ENCODE measurements at regions not wholly inside any gene's neighbourhood (a gene's known extent, or its start where the extent isn't known, plus 50 kb on each side); places are given as distances from the start of the nearest gene placed in this dataset.

- 78% methylated on average over 2 of the region's 2 CpGs for WGBS
- H3K9me3 ChIP-seq, result no peaks in the 10 kb centered on the region
- no peaks in the 10 kb centered on the region for H3K36me3 ChIP-seq
- no peaks in the 10 kb centered on the region for H3K27me3 ChIP-seq (replicated peaks; ENCODE audit: insufficient read depth)
- DNase-seq (ENCODE audit: low spot score), result no peak
- intact Hi-C loops (cut with DNase I), result no loop called here
- no peak overlapping the region for H3K4me3 ChIP-seq
- H3K4me1 ChIP-seq (replicated peaks), result no peaks in the 10 kb centered on the region
- no peak for TF ChIP-seq POLR2A (IDR thresholded peaks at IDR 0.05)
- TF ChIP-seq POLR2AphosphoS5 (IDR thresholded peaks at IDR 0.05), result no peak
- TF ChIP-seq CTCF (IDR thresholded peaks at IDR 0.05), result no peak
- no peak overlapping the region for H3K27ac ChIP-seq
Observed at GRCh38 chr17:62868723-62869122, 60.6 kb upstream of the MARCHF10 start.

- Histone ChIP-seq H3K9me3 (no peaks in the 10 kb centered on the region), H3K4me1 (replicated peaks) (no peaks in the 10 kb centered on the region), H3K27me3 (replicated peaks; ENCODE audit: insufficient read depth) (no peaks in the 10 kb centered on the region), H3K4me3 (no peak overlapping the region), H3K36me3 (no peaks in the 10 kb centered on the region), H3K27ac (no peak overlapping the region)
- TF ChIP-seq POLR2AphosphoS5 (IDR thresholded peaks at IDR 0.05) (no peak), CTCF (IDR thresholded peaks at IDR 0.05) (no peak), POLR2A (IDR thresholded peaks at IDR 0.05) (no peak)
- 99% methylated on average over 4 of the region's 4 CpGs for WGBS
- DNase-seq (ENCODE audit: low spot score), result no peak
- intact Hi-C loops (cut with DNase I), result no loop called here
Observed at GRCh38 chr17:62868008-62868407, 59.9 kb upstream of the MARCHF10 start.

- 81% methylated on average over 5 of the region's 5 CpGs for WGBS
Observed at GRCh38 chr17:62867303-62867702, 59.2 kb upstream of the MARCHF10 start.

GRCh38 chr17:62866471-62866870 is 58.4 kb upstream of the MARCHF10 start:
- intact Hi-C loops (cut with DNase I), result no loop called here
- Histone ChIP-seq H3K27me3 (replicated peaks; ENCODE audit: insufficient read depth) (no peaks in the 10 kb centered on the region), H3K4me1 (replicated peaks) (no peaks in the 10 kb centered on the region), H3K9me3 (no peaks in the 10 kb centered on the region), H3K36me3 (no peaks in the 10 kb centered on the region), H3K4me3 (no peak overlapping the region), H3K27ac (no peak overlapping the region)
- TF ChIP-seq POLR2A (IDR thresholded peaks at IDR 0.05) (no peak), CTCF (IDR thresholded peaks at IDR 0.05) (no peak)
- no peak for DNase-seq (ENCODE audit: low spot score)
- WGBS, result 74% methylated on average over 3 of the region's 3 CpGs

More at GRCh38 chr17:62867303-62867702, 59.2 kb upstream of the MARCHF10 start:
- no peaks in the 10 kb centered on the region for H3K9me3 ChIP-seq
- no peak overlapping the region for H3K4me3 ChIP-seq
- H3K27me3 ChIP-seq (replicated peaks; ENCODE audit: insufficient read depth), result no peaks in the 10 kb centered on the region
- no peaks in the 10 kb centered on the region for H3K4me1 ChIP-seq (replicated peaks)
- H3K27ac ChIP-seq, result no peak overlapping the region
- DNase-seq (ENCODE audit: low spot score), result no peak
- TF ChIP-seq CTCF (IDR thresholded peaks at IDR 0.05) (no peak), POLR2AphosphoS5 (IDR thresholded peaks at IDR 0.05) (no peak), POLR2A (IDR thresholded peaks at IDR 0.05) (no peak)
- no peaks in the 10 kb centered on the region for H3K36me3 ChIP-seq
- intact Hi-C loops (cut with DNase I), result no loop called here

GRCh38 chr17:62865586-62865985 is 57.5 kb upstream of the MARCHF10 start:
- H3K27ac ChIP-seq, result no peak overlapping the region
- H3K36me3 ChIP-seq, result no peaks in the 10 kb centered on the region
- no peak for DNase-seq (ENCODE audit: low spot score)
- no peaks in the 10 kb centered on the region for H3K4me1 ChIP-seq (replicated peaks)
- intact Hi-C loops (cut with DNase I), result no loop called here
- no peaks in the 10 kb centered on the region for H3K9me3 ChIP-seq
- no peak for TF ChIP-seq POLR2A (IDR thresholded peaks at IDR 0.05)
- TF ChIP-seq CTCF (IDR thresholded peaks at IDR 0.05), result no peak
- TF ChIP-seq POLR2AphosphoS5 (IDR thresholded peaks at IDR 0.05), result no peak
- H3K27me3 ChIP-seq (replicated peaks; ENCODE audit: insufficient read depth), result no peaks in the 10 kb centered on the region
- no peak overlapping the region for H3K4me3 ChIP-seq
- 95% methylated on average over 1 of the region's 1 CpG for WGBS
